Heart left ventricle (tissue), 13 donors: ENCODE measurements at regions not wholly inside any gene's neighbourhood (a gene's known extent, or its start where the extent isn't known, plus 50 kb on each side); places are given as distances from the start of the nearest gene placed in this dataset.

ENCODE experiments used
- POLR2A ChIP-seq, 2 donors: fragments of 450-650 bp; IDR thresholded peaks; one replicate each; pipeline ENCODE4 v1.6.1; 2017; ENCODE audit warnings: antibody characterized with exemption in 2 of 2, mild to moderate bottlenecking in 2 of 2, moderate library complexity in 2 of 2
- TF ChIP-seq, protein P1 (sequence below), 12 donors: fragments of 200-600 bp; sonication (generic) in 4 of 12; IDR thresholded peaks; one replicate each; pipeline versions ENCODE4 v1.5.0 to v1.8.0; 2018 to 2022; ENCODE audit warnings: antibody characterized with exemption in 12 of 12, mild to moderate bottlenecking in 5 of 12
- donor health status: ischemic (EF 13 %, LVEDD 7.1; RV severe dilation, severe dysfunction).
- donor health status: DM: no; HTN: yes; CAD: no.
- donor health status: DM: no; HTN: no; CAD: no.
- donor health status: ischemic (EF 25% LVEDD 6.9; RV normal size, moderate dysfunction).
- donor health status: ischemic (EF 25% LVEDD 5.7; RV mildly dilated, moderate dysfunction).
- donor health status: ischemic (EF 35%, LVEDD 5.7; RV mildly dilated, moderate dysfunction).
- donor health status: nonischemic (EF 11% LVEDD 7.7; RV severe dilation, severe dysfunction).
- donor health status: DM: yes; HTN: yes; CAD: no.
- donor health status: PGD.
- donor health status: ischemic (EF 29% LVEDD 5.4; RV normal size, mild dysfunction).
- donor health status: nonischemic (EF 23%, LVEDD 6.1; RV moderate dilation, normal function).

DNA sequence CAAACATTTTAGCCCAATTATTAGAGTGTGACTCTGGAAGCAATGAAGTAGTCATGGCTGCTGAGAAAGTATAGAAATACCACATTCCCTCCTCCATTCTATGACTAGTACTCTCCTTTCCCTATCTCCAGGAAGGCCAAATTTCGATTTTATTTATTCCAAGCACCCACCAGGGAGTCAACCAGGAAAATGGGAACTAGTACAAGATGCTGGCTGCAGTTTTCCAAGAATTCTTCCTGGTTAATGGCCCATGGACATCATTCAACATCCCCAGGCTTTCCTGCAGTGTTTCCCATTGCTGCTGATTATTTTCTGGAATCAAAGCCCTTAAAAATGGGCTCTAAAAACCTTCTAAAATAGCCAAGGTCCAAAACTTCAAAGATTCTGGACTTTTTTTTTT, 247.9 kb upstream of the STT3B start:
- TF ChIP-seq POLR2A (IDR thresholded peaks at IDR 0.05), result no peak
- TF ChIP-seq, protein P1, sequence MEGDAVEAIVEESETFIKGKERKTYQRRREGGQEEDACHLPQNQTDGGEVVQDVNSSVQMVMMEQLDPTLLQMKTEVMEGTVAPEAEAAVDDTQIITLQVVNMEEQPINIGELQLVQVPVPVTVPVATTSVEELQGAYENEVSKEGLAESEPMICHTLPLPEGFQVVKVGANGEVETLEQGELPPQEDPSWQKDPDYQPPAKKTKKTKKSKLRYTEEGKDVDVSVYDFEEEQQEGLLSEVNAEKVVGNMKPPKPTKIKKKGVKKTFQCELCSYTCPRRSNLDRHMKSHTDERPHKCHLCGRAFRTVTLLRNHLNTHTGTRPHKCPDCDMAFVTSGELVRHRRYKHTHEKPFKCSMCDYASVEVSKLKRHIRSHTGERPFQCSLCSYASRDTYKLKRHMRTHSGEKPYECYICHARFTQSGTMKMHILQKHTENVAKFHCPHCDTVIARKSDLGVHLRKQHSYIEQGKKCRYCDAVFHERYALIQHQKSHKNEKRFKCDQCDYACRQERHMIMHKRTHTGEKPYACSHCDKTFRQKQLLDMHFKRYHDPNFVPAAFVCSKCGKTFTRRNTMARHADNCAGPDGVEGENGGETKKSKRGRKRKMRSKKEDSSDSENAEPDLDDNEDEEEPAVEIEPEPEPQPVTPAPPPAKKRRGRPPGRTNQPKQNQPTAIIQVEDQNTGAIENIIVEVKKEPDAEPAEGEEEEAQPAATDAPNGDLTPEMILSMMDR (IDR thresholded peaks at IDR 0.05), result no peak
